Chondrocyte (in vitro differentiated cells): ENCODE measurements at regions not wholly inside any gene's neighbourhood (a gene's known extent, or its start where the extent isn't known, plus 50 kb on each side); places are given as distances from the start of the nearest gene placed in this dataset.
"Not testable (repeated sequence)": the region's sequence is repeated elsewhere in the genome, so short reads cannot be mapped to it uniquely, and the experiment has no call there.

Source experiments
- DNase-seq: peaks from one replicate; pipeline ENCODE4 v3.0.0; 2021; ENCODE audit warnings: mixed read lengths, low spot score
- H3K27ac Mint-ChIP-seq: one replicate; pipeline ENCODE4 v1.8.0; 2021; ENCODE audit warnings: mild to moderate bottlenecking, moderate library complexity, mixed read lengths; ENCODE audit not compliant: unreplicated experiment
- H3K27me3 Mint-ChIP-seq: 2 replicates; pipeline ENCODE4 v1.8.0; 2021; ENCODE audit warnings: low read depth, mixed read lengths
- H3K36me3 Mint-ChIP-seq: 2 replicates; pipeline ENCODE4 v1.8.0; 2021; ENCODE audit warnings: low read depth, mixed read lengths
- H3K4me1 Mint-ChIP-seq: 2 replicates; pipeline ENCODE4 v1.8.0; 2021; ENCODE audit warnings: low read depth, mild to moderate bottlenecking, mixed read lengths
- H3K4me3 Mint-ChIP-seq: one replicate; pipeline ENCODE4 v1.8.0; 2021; ENCODE audit warnings: mild to moderate bottlenecking, moderate library complexity, mixed read lengths; ENCODE audit not compliant: unreplicated experiment
- H3K9me3 Mint-ChIP-seq: 2 replicates; pipeline ENCODE4 v1.8.0; 2021; ENCODE audit warnings: low read depth, mixed read lengths
- CTCF ChIP-seq: fragments of 200-600 bp; sonication (generic); IDR thresholded peaks from 2 replicates; pipeline ENCODE4 v1.5.0; 2021; ENCODE audit warnings: antibody characterized with exemption, mild to moderate bottlenecking, moderate library complexity

- no peak for DNase-seq
- TF ChIP-seq CTCF = no peak
- peak overlapping the region; percentile 71 for H3K27ac Mint-ChIP-seq
- H3K4me3 Mint-ChIP-seq = no peak overlapping the region
- H3K9me3 Mint-ChIP-seq = no peaks in the 10 kb centered on the region
- H3K4me1 Mint-ChIP-seq = peaks cover 11% of the 10 kb centered on the region
- no peaks in the 10 kb centered on the region for H3K36me3 Mint-ChIP-seq
- H3K27me3 Mint-ChIP-seq = no peaks in the 10 kb centered on the region
Observed at GRCh38 chr16:29231244-29231643, 175.3 kb downstream of the NPIPB11 start.

GRCh38 chr16:29230671-29231096 is 175.8 kb downstream of the NPIPB11 start:
- H3K36me3 Mint-ChIP-seq = no peaks in the 10 kb centered on the region
- H3K27ac Mint-ChIP-seq = peak overlapping the region; percentile 71
- H3K9me3 Mint-ChIP-seq = no peaks in the 10 kb centered on the region
- peaks cover 11% of the 10 kb centered on the region for H3K4me1 Mint-ChIP-seq
- TF ChIP-seq CTCF = no peak
- no peak overlapping the region for H3K4me3 Mint-ChIP-seq
- no peaks in the 10 kb centered on the region for H3K27me3 Mint-ChIP-seq
- DNase-seq = no peak

GRCh38 chr16:29230006-29230668 is 176.4 kb downstream of the NPIPB11 start:
- H3K9me3 Mint-ChIP-seq, DNase-seq, H3K4me3 Mint-ChIP-seq, H3K27ac Mint-ChIP-seq, H3K27me3 Mint-ChIP-seq, H3K36me3 Mint-ChIP-seq: not testable (repeated sequence)
- H3K4me1 Mint-ChIP-seq = peaks cover 11% of the 10 kb centered on the region

GRCh38 chr16:29229616-29230005 is 176.9 kb downstream of the NPIPB11 start:
- not testable (repeated sequence) for H3K4me3 Mint-ChIP-seq, DNase-seq, H3K36me3 Mint-ChIP-seq, H3K27me3 Mint-ChIP-seq, H3K27ac Mint-ChIP-seq, H3K9me3 Mint-ChIP-seq
- peaks cover 11% of the 10 kb centered on the region for H3K4me1 Mint-ChIP-seq

GRCh38 chr16:29228664-29229611 is 177.6 kb downstream of the NPIPB11 start:
- H3K27ac Mint-ChIP-seq, H3K4me3 Mint-ChIP-seq, H3K36me3 Mint-ChIP-seq, H3K27me3 Mint-ChIP-seq, H3K9me3 Mint-ChIP-seq, DNase-seq: not testable (repeated sequence)
- peaks cover 11% of the 10 kb centered on the region for H3K4me1 Mint-ChIP-seq

- peaks cover 11% of the 10 kb centered on the region for H3K4me1 Mint-ChIP-seq
- not testable (repeated sequence) for H3K27ac Mint-ChIP-seq, H3K9me3 Mint-ChIP-seq, DNase-seq, H3K27me3 Mint-ChIP-seq, H3K4me3 Mint-ChIP-seq, H3K36me3 Mint-ChIP-seq
- TF ChIP-seq CTCF = peak; percentile 78
Observed at GRCh38 chr16:29227751-29228663, 178.5 kb downstream of the NPIPB11 start.
